ENCODE measurements at regions not wholly inside any gene's neighbourhood (a gene's known extent, or its start where the extent isn't known, plus 50 kb on each side); places are given as distances from the start of the nearest gene placed in this dataset.

GRCh38 chr15:37252530-37252929, 152.2 kb upstream of the MEIS2 start:
- TF ChIP-seq CTCF (IDR thresholded peaks at IDR 0.05; ENCODE audit: borderline replicate concordance, insufficient read depth, low read depth, low read length) = no peak
- no peak overlapping the region for H3K4me3 ChIP-seq (ENCODE audit: low read depth, low read length)

GRCh38 chr15:37253877-37254276, 153.5 kb upstream of the MEIS2 start:
- no peak for TF ChIP-seq CTCF (IDR thresholded peaks at IDR 0.05; ENCODE audit: borderline replicate concordance, insufficient read depth, low read depth, low read length)
- H3K4me3 ChIP-seq (ENCODE audit: low read depth, low read length) = no peak overlapping the region

- no peak overlapping the region for H3K4me3 ChIP-seq (ENCODE audit: low read depth, low read length)
- TF ChIP-seq CTCF (IDR thresholded peaks at IDR 0.05; ENCODE audit: borderline replicate concordance, insufficient read depth, low read depth, low read length) = no peak
These were observed 159.9 kb upstream of the MEIS2 start for GRCh38 chr15:37260255-37260654.

GRCh38 chr15:37261685-37262084, 161.3 kb upstream of the MEIS2 start:
- no peak for TF ChIP-seq CTCF (IDR thresholded peaks at IDR 0.05; ENCODE audit: borderline replicate concordance, insufficient read depth, low read depth, low read length)

GRCh38 chr15:37262922-37263608, 162.7 kb upstream of the MEIS2 start:
- no peak for TF ChIP-seq CTCF (IDR thresholded peaks at IDR 0.05; ENCODE audit: borderline replicate concordance, insufficient read depth, low read depth, low read length)

More at GRCh38 chr15:37261685-37262084, 161.3 kb upstream of the MEIS2 start:
- H3K4me3 ChIP-seq (ENCODE audit: low read depth, low read length) = no peak overlapping the region

GRCh38 chr15:37289109-37289765, 188.9 kb upstream of the MEIS2 start:
- no peak for TF ChIP-seq CTCF (IDR thresholded peaks at IDR 0.05; ENCODE audit: borderline replicate concordance, insufficient read depth, low read depth, low read length)
- H3K4me3 ChIP-seq (ENCODE audit: low read depth, low read length) = no peak overlapping the region

More at GRCh38 chr15:37262922-37263608, 162.7 kb upstream of the MEIS2 start:
- H3K4me3 ChIP-seq (ENCODE audit: low read depth, low read length) = no peak overlapping the region

- no peak overlapping the region for H3K4me3 ChIP-seq (ENCODE audit: low read depth, low read length)
- no peak for TF ChIP-seq CTCF (IDR thresholded peaks at IDR 0.05; ENCODE audit: borderline replicate concordance, insufficient read depth, low read depth, low read length)
These were observed 191.6 kb upstream of the MEIS2 start for GRCh38 chr15:37291920-37292319.

Data from GM12875 (cell line).